IMR-90 (cell line): ENCODE measurements at regions not wholly inside any gene's neighbourhood (a gene's known extent, or its start where the extent isn't known, plus 50 kb on each side); places are given as distances from the start of the nearest gene placed in this dataset.

Source experiments
- ATAC-seq: fragments of 200-7000 bp; cut with Tn5 transposase; 2 replicates; pipeline ENCODE4 v1.9.1; 2020; ENCODE audit warnings: low read depth, mild to moderate bottlenecking, moderate library complexity
- BruUV-seq: library from RNA; stranded (reverse); fragments of 400-500 nt; replicated peaks from 2 replicates; lab custom pipeline; 2021; lab: Mats Ljungman, UMichigan
- CTCF ChIA-PET: fragments of 300-600 bp; formaldehyde crosslinking; extraction: SDS; loops from one replicate; lab custom pipeline; 2021; ENCODE audit warnings: antibody characterized with exemption; lab: Yijun Ruan, JAX
- POLR2A ChIA-PET: fragments of 300-600 bp; sonication (Branson Sonifier 250); formaldehyde crosslinking; loops from one replicate; lab custom pipeline; 2022; ENCODE audit warnings: antibody characterized with exemption; ENCODE audit not compliant: unreplicated experiment; lab: Charles Lee
- DNase-seq: peaks from one replicate; pipeline ENCODE4 v3.0.0; 2013
- H2AFZ ChIP-seq: replicated peaks from 2 replicates; pipeline ENCODE3; 2013; ENCODE audit warnings: low read length, mild to moderate bottlenecking; ENCODE audit not compliant: poor library complexity
- H2AK5ac ChIP-seq: 2 replicates; pipeline ENCODE4 v1.6.1; 2013; ENCODE audit warnings: low read depth, low read length, inconsistent platforms
- H2AK9ac ChIP-seq: replicated peaks from 2 replicates; pipeline ENCODE3; 2013; ENCODE audit warnings: mild to moderate bottlenecking, low read depth, low read length, moderate library complexity; ENCODE audit not compliant: poor library complexity
- H2BK120ac ChIP-seq: 2 replicates; pipeline ENCODE4 v1.6.1; 2013; ENCODE audit warnings: low read depth, low read length, inconsistent platforms
- H2BK15ac ChIP-seq: 3 replicates; pipeline ENCODE4 v1.6.1; 2013; ENCODE audit warnings: low read depth, low read length, inconsistent platforms
- H2BK20ac ChIP-seq: 2 replicates; pipeline ENCODE4 v1.6.1; 2013; ENCODE audit warnings: low read depth, mild to moderate bottlenecking, inconsistent platforms, low read length, moderate library complexity
- H2BK5ac ChIP-seq: 2 replicates; pipeline ENCODE4 v1.6.1; 2013; ENCODE audit warnings: mild to moderate bottlenecking, low read depth, low read length, inconsistent platforms; ENCODE audit not compliant: poor library complexity, severe bottlenecking
- H3K14ac ChIP-seq: replicated peaks from 2 replicates; pipeline ENCODE4 v1.6.1; 2013; ENCODE audit warnings: low read depth, low read length, inconsistent platforms
- H3K18ac ChIP-seq: 2 replicates; pipeline ENCODE4 v1.6.1; 2013; ENCODE audit warnings: low read depth, low read length, control low read depth
- H3K23ac ChIP-seq: 2 replicates; pipeline ENCODE4 v1.6.1; 2013; ENCODE audit warnings: low read depth, low read length, inconsistent platforms
- H3K27ac ChIP-seq: 2 replicates; pipeline ENCODE4 v1.5.1; 2013; ENCODE audit warnings: mild to moderate bottlenecking, control low read depth, low read length; ENCODE audit not compliant: insufficient read depth
- H3K27me3 ChIP-seq: 2 replicates; pipeline ENCODE4 v1.6.1; 2013; ENCODE audit warnings: low read length; ENCODE audit not compliant: control insufficient read depth, insufficient read depth
- H3K36me3 ChIP-seq: 2 replicates; pipeline ENCODE4 v1.6.1; 2013; ENCODE audit warnings: low read length, mixed read lengths; ENCODE audit not compliant: control insufficient read depth, insufficient read depth
- H3K4ac ChIP-seq: 2 replicates; pipeline ENCODE4 v1.6.1; 2013; ENCODE audit warnings: low read depth, low read length, inconsistent platforms
- H3K4me1 ChIP-seq: 2 replicates; pipeline ENCODE4 v1.6.1; 2013; ENCODE audit warnings: low read length, mixed read lengths; ENCODE audit not compliant: control insufficient read depth, insufficient read depth
- H3K4me2 ChIP-seq: 2 replicates; pipeline ENCODE4 v1.6.1; 2013; ENCODE audit warnings: low read depth, mild to moderate bottlenecking, control low read depth, low read length, moderate library complexity
- H3K4me3 ChIP-seq: 2 replicates; pipeline ENCODE4 v1.5.1; 2013; ENCODE audit warnings: low read depth, mild to moderate bottlenecking, control low read depth, low read length, moderate library complexity; ENCODE audit not compliant: insufficient read depth
- H3K56ac ChIP-seq: 2 replicates; pipeline ENCODE4 v1.6.1; 2013; ENCODE audit warnings: low read length, inconsistent platforms; ENCODE audit not compliant: insufficient read depth; ENCODE audit errors: extremely low read depth
- H3K79me1 ChIP-seq, 2 experiments: 2 replicates each; pipeline ENCODE4 v1.6.1; 2013; ENCODE audit warnings: low read length in 2 of 2, inconsistent platforms in 1 of 2, low read depth in 1 of 2
- H3K9ac ChIP-seq: 2 replicates; pipeline ENCODE4 v1.6.1; 2013; ENCODE audit warnings: low read depth, low read length, control low read depth
- H3K9me1 ChIP-seq: 2 replicates; pipeline ENCODE4 v1.6.1; 2013; ENCODE audit warnings: low read length, inconsistent platforms; ENCODE audit not compliant: insufficient read depth
- H3K9me3 ChIP-seq: 2 replicates; pipeline ENCODE4 v1.6.1; 2013; ENCODE audit warnings: low read length; ENCODE audit not compliant: control insufficient read depth, insufficient read depth
- H4K20me1 ChIP-seq: 2 replicates; pipeline ENCODE4 v1.6.1; 2013; ENCODE audit warnings: low read length, inconsistent platforms; ENCODE audit not compliant: insufficient read depth
- H4K5ac ChIP-seq: 2 replicates; pipeline ENCODE4 v1.6.1; 2013; ENCODE audit warnings: mild to moderate bottlenecking, low read depth, low read length, control low read depth
- H4K8ac ChIP-seq, 2 experiments: 2 replicates each; pipeline ENCODE4 v1.6.1; 2013; ENCODE audit warnings: low read depth in 2 of 2, low read length in 2 of 2, control low read depth in 1 of 2, inconsistent platforms in 1 of 2
- H4K91ac ChIP-seq: 2 replicates; pipeline ENCODE4 v1.6.1; 2013; ENCODE audit warnings: low read depth, low read length, inconsistent platforms; ENCODE audit not compliant: insufficient read depth
- NFE2L2 ChIP-seq: fragments of 150-350 bp; IDR thresholded peaks from 2 replicates; pipeline ENCODE4 v1.6.1; 2016; ENCODE audit warnings: low read depth, mild to moderate bottlenecking, low read length
- WGBS, 2 experiments: methylation state at CpG; one replicate each; pipeline versions ENCODE4 v1.1.5 to v1.1.7; 2013; ENCODE audit warnings: missing lambda C conversion rate in 2 of 2; ENCODE audit not compliant: insufficient read length in 1 of 2; ENCODE audit errors: extremely low coverage in 2 of 2; 5-methylcytosine and 5-hydroxymethylcytosine counted together
- dilution Hi-C: fragments of 300-500 bp; cut with HindIII; formaldehyde crosslinking; loops from one replicate; pipeline ENCODE4 v1.14.3; 2018; ENCODE audit warnings: low sequenced_read_pairs; ENCODE audit not compliant: unreplicated experiment
- in situ Hi-C: fragments of 300-500 bp; cut with MboI; formaldehyde crosslinking; loops from 3 replicates; pipeline ENCODE4 v1.14.3; 2019; ENCODE audit warnings: low sequenced_read_pairs, inconsistent platforms, mixed read lengths
- intact Hi-C: fragments of 100-400 bp; cut with micrococcal nuclease; formaldehyde crosslinking; loops from 2 replicates; pipeline ENCODE4 v1.10.0; 2022

- no CpG with 5 or more reads among the region's 3 CpGs for WGBS, 2 experiments
- no peak overlapping the region for H3K27ac ChIP-seq
- ATAC-seq (no peak), DNase-seq (no peak)
- no peaks in the 10 kb centered on the region for H3K79me1 ChIP-seq
- TF ChIP-seq NFE2L2, result no peak
- H2BK15ac ChIP-seq, result no peak overlapping the region
- in situ Hi-C loops, result no loop called here
- no peaks in the 10 kb centered on the region for H4K20me1 ChIP-seq
- H3K9ac ChIP-seq, result no peak overlapping the region
- CTCF ChIA-PET, result no interaction called here
- peaks cover 5% of the 10 kb centered on the region for H3K9me3 ChIP-seq
- H3K18ac ChIP-seq, result no peak overlapping the region
- POLR2A ChIA-PET, result no interaction called here
- no peak overlapping the region for H2AK9ac ChIP-seq
- H4K5ac ChIP-seq, result no peak overlapping the region
- no peak overlapping the region for H3K23ac ChIP-seq
- no peak overlapping the region for H2BK5ac ChIP-seq
- no peak overlapping the region for H3K14ac ChIP-seq
- H3K27me3 ChIP-seq, result no peaks in the 10 kb centered on the region
- intact Hi-C loops, result no loop called here
- H2AK5ac ChIP-seq, result no peak overlapping the region
- dilution Hi-C loops, result no loop called here
- no peak overlapping the region for H3K4ac ChIP-seq
- no peak overlapping the region for H4K91ac ChIP-seq
- H3K4me1 ChIP-seq, result no peaks in the 10 kb centered on the region
- H3K56ac ChIP-seq, result no peak overlapping the region
- no peak overlapping the region for H4K8ac ChIP-seq
- H3K4me3 ChIP-seq, result no peak overlapping the region
- no peaks in the 10 kb centered on the region for H3K9me1 ChIP-seq
- H3K36me3 ChIP-seq, result no peaks in the 10 kb centered on the region
- no TSS peak for BruUV-seq
- no peak overlapping the region for H3K4me2 ChIP-seq
- no peak overlapping the region for H2BK20ac ChIP-seq
- H2AFZ ChIP-seq, result no peak overlapping the region
- H2BK120ac ChIP-seq, result no peak overlapping the region
Observed at GRCh38 chr3:19765954-19766353, 168.1 kb downstream of the EFHB start.
